ENCODE measurements at regions not wholly inside any gene's neighbourhood (a gene's known extent, or its start where the extent isn't known, plus 50 kb on each side); places are given as distances from the start of the nearest gene placed in this dataset.
A peak's percentile ranks its signal among the peaks of the same experiment; 100 is the strongest.

DNA sequence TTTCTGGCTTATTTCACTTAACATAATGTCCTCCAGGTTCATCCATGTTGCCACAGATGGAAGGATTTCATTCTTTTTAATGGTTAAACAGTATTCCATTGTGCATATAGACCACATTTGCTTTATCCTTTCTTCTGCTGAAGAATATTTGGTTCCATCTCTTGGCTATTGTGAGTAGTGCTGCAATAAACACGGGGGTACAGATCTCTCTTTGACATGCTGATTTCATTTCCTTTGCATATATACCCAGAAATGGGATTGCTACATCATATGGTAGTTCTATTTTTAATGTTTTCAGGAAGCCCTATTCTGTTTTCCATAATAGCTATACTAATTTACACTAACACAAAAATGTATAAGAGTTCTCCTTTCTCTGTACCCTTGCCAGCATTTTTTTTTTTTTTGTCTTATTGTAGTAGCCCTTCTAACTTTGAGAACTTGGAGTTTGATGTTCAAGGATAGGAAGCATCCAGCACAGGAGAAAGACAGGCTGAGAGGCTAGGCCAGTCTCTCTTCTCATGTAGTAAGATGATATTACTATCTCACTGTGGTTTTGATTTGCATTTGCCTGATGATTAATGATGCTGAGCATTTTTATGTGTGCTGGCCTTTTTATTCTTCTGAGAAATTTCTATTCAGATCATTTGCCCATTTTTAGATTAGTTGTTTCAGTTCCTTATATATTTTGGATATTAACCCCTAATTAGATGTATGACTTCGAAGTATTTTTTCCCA lies 592.2 kb upstream of the ZNF608 start:
- Histone ChIP-seq H3K9ac (ENCODE audit: low read depth in 1 of 2, low read length in 2 of 2) (no peak overlapping the region), H3K36me3 (ENCODE audit: control insufficient read depth in 4 of 4, insufficient read depth in 3 of 4, low read depth in 1 of 4, low read length in 3 of 4) (no peaks in the 10 kb centered on the region), H3K27ac (ENCODE audit: low read depth in 1 of 2, low read length in 2 of 2) (no peak overlapping the region), H3K9me3 (ENCODE audit: control insufficient read depth in 4 of 4, low read length in 3 of 4) (no peaks in the 10 kb centered on the region), H3K4me3 (ENCODE audit: low read depth in 1 of 3, low read length in 3 of 3) (no peak overlapping the region), H3K27me3 (ENCODE audit: control insufficient read depth in 4 of 4, insufficient read depth in 4 of 4, low read length in 3 of 4) (no peaks in the 10 kb centered on the region), H3K4me1 (ENCODE audit: control insufficient read depth in 4 of 4, insufficient read depth in 4 of 4, low read length in 3 of 4) (no peaks in the 10 kb centered on the region)
- 77% methylated on average over 2 of the region's 2 CpGs for WGBS
- TF ChIP-seq FOXA2 (IDR thresholded peaks at IDR 0.05) (no peak), RAD21 (IDR thresholded peaks at IDR 0.05) (peak; percentile 14 to 29), YY1 (IDR thresholded peaks at IDR 0.05) (no peak)
- no peak for DNase-seq (ENCODE audit: low spot score)

DNA sequence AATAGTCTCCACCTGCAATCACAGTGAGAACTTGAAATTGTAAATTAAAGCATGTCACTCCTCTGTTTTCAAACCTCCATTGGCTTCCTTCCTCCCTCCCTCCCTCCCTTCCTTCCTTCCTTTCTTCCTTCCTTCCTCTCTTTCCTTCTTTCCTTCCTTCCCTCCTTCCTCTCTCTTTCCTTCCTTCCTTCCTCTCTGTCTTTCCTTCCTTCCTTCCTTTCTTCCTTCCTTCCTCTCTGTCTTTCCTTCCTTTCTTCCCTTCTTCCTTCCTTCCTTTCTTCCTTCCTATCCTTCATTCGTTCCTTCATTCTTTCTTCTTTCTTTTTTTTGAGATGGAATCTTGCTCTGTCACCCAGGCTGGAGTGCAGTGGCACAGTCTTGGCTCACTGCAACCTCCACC lies 595.0 kb upstream of the ZNF608 start:
- TF ChIP-seq, protein P1, sequence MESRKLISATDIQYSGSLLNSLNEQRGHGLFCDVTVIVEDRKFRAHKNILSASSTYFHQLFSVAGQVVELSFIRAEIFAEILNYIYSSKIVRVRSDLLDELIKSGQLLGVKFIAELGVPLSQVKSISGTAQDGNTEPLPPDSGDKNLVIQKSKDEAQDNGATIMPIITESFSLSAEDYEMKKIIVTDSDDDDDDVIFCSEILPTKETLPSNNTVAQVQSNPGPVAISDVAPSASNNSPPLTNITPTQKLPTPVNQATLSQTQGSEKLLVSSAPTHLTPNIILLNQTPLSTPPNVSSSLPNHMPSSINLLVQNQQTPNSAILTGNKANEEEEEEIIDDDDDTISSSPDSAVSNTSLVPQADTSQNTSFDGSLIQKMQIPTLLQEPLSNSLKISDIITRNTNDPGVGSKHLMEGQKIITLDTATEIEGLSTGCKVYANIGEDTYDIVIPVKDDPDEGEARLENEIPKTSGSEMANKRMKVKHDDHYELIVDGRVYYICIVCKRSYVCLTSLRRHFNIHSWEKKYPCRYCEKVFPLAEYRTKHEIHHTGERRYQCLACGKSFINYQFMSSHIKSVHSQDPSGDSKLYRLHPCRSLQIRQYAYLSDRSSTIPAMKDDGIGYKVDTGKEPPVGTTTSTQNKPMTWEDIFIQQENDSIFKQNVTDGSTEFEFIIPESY (IDR thresholded peaks at IDR 0.05): no peak
- TF ChIP-seq, protein P2, sequence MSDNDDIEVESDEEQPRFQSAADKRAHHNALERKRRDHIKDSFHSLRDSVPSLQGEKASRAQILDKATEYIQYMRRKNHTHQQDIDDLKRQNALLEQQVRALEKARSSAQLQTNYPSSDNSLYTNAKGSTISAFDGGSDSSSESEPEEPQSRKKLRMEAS (IDR thresholded peaks at IDR 0.05): no peak
- TF ChIP-seq, protein P3, sequence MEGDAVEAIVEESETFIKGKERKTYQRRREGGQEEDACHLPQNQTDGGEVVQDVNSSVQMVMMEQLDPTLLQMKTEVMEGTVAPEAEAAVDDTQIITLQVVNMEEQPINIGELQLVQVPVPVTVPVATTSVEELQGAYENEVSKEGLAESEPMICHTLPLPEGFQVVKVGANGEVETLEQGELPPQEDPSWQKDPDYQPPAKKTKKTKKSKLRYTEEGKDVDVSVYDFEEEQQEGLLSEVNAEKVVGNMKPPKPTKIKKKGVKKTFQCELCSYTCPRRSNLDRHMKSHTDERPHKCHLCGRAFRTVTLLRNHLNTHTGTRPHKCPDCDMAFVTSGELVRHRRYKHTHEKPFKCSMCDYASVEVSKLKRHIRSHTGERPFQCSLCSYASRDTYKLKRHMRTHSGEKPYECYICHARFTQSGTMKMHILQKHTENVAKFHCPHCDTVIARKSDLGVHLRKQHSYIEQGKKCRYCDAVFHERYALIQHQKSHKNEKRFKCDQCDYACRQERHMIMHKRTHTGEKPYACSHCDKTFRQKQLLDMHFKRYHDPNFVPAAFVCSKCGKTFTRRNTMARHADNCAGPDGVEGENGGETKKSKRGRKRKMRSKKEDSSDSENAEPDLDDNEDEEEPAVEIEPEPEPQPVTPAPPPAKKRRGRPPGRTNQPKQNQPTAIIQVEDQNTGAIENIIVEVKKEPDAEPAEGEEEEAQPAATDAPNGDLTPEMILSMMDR (IDR thresholded peaks at IDR 0.05; ENCODE audit: low read depth, low read length, missing input control): no peak
- TF ChIP-seq YY1 (IDR thresholded peaks at IDR 0.05) (no peak), HNF4A (conservative IDR thresholded peaks at IDR 0.05) (no peak), RXRA (IDR thresholded peaks at IDR 0.05) (no peak), TAF1 (conservative IDR thresholded peaks at IDR 0.05) (no peak), FOXA1 (IDR thresholded peaks at IDR 0.05) (no peak), GABPA (IDR thresholded peaks at IDR 0.05 in 1 of 2, conservative IDR thresholded peaks at IDR 0.05 in 1 of 2) (no peak), RAD21 (IDR thresholded peaks at IDR 0.05) (no peak), FOXA2 (IDR thresholded peaks at IDR 0.05) (no peak), EGR1 (IDR thresholded peaks at IDR 0.05; ENCODE audit: low read depth in 2 of 2) (no peak), NR2F2 (IDR thresholded peaks at IDR 0.05) (no peak), JUND (IDR thresholded peaks at IDR 0.05) (no peak), HNF4G (IDR thresholded peaks at IDR 0.05) (no peak)
- TF ChIP-seq, protein P4, sequence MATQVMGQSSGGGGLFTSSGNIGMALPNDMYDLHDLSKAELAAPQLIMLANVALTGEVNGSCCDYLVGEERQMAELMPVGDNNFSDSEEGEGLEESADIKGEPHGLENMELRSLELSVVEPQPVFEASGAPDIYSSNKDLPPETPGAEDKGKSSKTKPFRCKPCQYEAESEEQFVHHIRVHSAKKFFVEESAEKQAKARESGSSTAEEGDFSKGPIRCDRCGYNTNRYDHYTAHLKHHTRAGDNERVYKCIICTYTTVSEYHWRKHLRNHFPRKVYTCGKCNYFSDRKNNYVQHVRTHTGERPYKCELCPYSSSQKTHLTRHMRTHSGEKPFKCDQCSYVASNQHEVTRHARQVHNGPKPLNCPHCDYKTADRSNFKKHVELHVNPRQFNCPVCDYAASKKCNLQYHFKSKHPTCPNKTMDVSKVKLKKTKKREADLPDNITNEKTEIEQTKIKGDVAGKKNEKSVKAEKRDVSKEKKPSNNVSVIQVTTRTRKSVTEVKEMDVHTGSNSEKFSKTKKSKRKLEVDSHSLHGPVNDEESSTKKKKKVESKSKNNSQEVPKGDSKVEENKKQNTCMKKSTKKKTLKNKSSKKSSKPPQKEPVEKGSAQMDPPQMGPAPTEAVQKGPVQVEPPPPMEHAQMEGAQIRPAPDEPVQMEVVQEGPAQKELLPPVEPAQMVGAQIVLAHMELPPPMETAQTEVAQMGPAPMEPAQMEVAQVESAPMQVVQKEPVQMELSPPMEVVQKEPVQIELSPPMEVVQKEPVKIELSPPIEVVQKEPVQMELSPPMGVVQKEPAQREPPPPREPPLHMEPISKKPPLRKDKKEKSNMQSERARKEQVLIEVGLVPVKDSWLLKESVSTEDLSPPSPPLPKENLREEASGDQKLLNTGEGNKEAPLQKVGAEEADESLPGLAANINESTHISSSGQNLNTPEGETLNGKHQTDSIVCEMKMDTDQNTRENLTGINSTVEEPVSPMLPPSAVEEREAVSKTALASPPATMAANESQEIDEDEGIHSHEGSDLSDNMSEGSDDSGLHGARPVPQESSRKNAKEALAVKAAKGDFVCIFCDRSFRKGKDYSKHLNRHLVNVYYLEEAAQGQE (IDR thresholded peaks at IDR 0.05): no peak
- Histone ChIP-seq H3K9me3 (ENCODE audit: control insufficient read depth in 4 of 4, low read length in 3 of 4) (no peaks in the 10 kb centered on the region), H3K27ac (ENCODE audit: low read depth in 1 of 2, low read length in 2 of 2) (no peak overlapping the region), H3K36me3 (ENCODE audit: control insufficient read depth in 4 of 4, insufficient read depth in 3 of 4, low read depth in 1 of 4, low read length in 3 of 4) (no peaks in the 10 kb centered on the region), H3K4me3 (ENCODE audit: low read depth in 1 of 3, low read length in 3 of 3) (no peak overlapping the region), H3K9ac (ENCODE audit: low read depth in 1 of 2, low read length in 2 of 2) (no peak overlapping the region), H3K4me1 (ENCODE audit: control insufficient read depth in 4 of 4, insufficient read depth in 4 of 4, low read length in 3 of 4) (no peaks in the 10 kb centered on the region), H3K27me3 (ENCODE audit: control insufficient read depth in 4 of 4, insufficient read depth in 4 of 4, low read length in 3 of 4) (no peaks in the 10 kb centered on the region)
- 79% methylated on average over 1 of the region's 1 CpG for WGBS
- no peak for DNase-seq (ENCODE audit: low spot score)

Measured in liver (tissue), 8 donors.